ENCODE measurements at regions not wholly inside any gene's neighbourhood (a gene's known extent, or its start where the extent isn't known, plus 50 kb on each side); places are given as distances from the start of the nearest gene placed in this dataset.

DNA sequence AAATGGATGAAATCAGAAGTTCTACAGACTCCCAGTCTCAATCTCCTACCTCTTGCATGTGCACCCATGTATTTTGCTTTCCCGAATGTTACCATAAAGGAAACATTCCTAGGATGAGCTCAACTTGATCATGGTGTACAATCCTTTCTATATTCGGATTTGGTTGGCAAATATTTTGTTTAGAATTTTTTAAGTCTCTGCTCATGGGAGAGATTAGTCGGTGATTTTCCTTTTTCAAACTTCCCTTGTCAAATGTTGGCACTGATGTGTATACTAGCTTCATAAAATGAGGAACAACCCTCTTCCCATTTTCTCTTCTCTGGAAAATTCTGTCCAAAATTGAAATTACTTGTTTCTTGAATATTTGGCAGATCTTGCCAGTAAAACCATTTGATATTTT is 317.6 kb upstream of the RASGRP1 start:
- Histone ChIP-seq H3K14ac (ENCODE audit: insufficient read length) (no peak overlapping the region), H3K79me1 (ENCODE audit: low read depth, low read length) (no peaks in the 10 kb centered on the region), H3K9me3 (ENCODE audit: insufficient read depth in 2 of 2, low read depth in 1 of 2, low read length in 1 of 2) (no peaks in the 10 kb centered on the region), H3K56ac (replicated peaks; ENCODE audit: insufficient read length, low read depth, low read length) (no peak overlapping the region), H3K79me2 (ENCODE audit: control insufficient read depth in 1 of 2, insufficient read depth in 2 of 2, low read length in 2 of 2) (no peaks in the 10 kb centered on the region), H3K4me3 (ENCODE audit: extremely low read depth in 1 of 4, insufficient read depth in 2 of 4, low read depth in 3 of 4, low read length in 4 of 4) (no peak overlapping the region), H3K4me1 (replicated peaks in 1 of 4; ENCODE audit: control insufficient read depth in 3 of 4, insufficient read depth in 4 of 4, low read length in 3 of 4) (no peaks in the 10 kb centered on the region), H3K36me3 (ENCODE audit: control insufficient read depth in 2 of 4, insufficient read depth in 4 of 4, low read length in 3 of 4) (no peaks in the 10 kb centered on the region), H2BK5ac (ENCODE audit: low read depth, low read length) (no peak overlapping the region), H3K27me3 (replicated peaks in 1 of 4; ENCODE audit: control insufficient read depth in 3 of 4, extremely low read depth in 1 of 4, insufficient read depth in 3 of 4, low read length in 3 of 4) (no peaks in the 10 kb centered on the region), H4K91ac (replicated peaks; ENCODE audit: insufficient read length, low read length) (no peak overlapping the region), H3K4ac (replicated peaks; ENCODE audit: insufficient read length, low read depth, low read length) (no peak overlapping the region), H3K18ac (ENCODE audit: extremely low read depth, low read length) (no peak overlapping the region), H2BK12ac (ENCODE audit: low read depth, low read length) (no peak overlapping the region), H4K20me1 (replicated peaks in 1 of 2; ENCODE audit: control insufficient read depth in 1 of 2, insufficient read depth in 2 of 2, low read length in 2 of 2) (no peaks in the 10 kb centered on the region), H2AFZ (ENCODE audit: low read length) (no peak overlapping the region), H3K27ac (ENCODE audit: low read depth, low read length) (no peak overlapping the region), H3K23me2 (ENCODE audit: low read depth, low read length) (no peaks in the 10 kb centered on the region), H3K23ac (ENCODE audit: insufficient read length) (no peak overlapping the region), H2BK20ac (ENCODE audit: low read length) (no peak overlapping the region), H2AK5ac (ENCODE audit: low read depth, low read length) (no peak overlapping the region), H4K5ac (ENCODE audit: insufficient read length, low read depth, low read length) (no peak overlapping the region), H3K4me2 (ENCODE audit: insufficient read depth in 1 of 2, low read depth in 2 of 2, low read length in 2 of 2) (no peak overlapping the region), H4K8ac (ENCODE audit: extremely low read depth, insufficient read depth, low read length) (no peak overlapping the region), H2BK120ac (replicated peaks; ENCODE audit: low read depth, low read length) (no peak overlapping the region), H2BK15ac (ENCODE audit: low read length) (no peak overlapping the region), H3K9ac (replicated peaks in 1 of 4; ENCODE audit: extremely low read depth in 1 of 4, low read depth in 3 of 4, low read length in 3 of 4) (no peak overlapping the region)
- no peak for DNase-seq (ENCODE audit: low read depth in 1 of 2, low spot score in 2 of 2)
- ChIA-PET POLR2A (ENCODE audit: partially characterized antibody) (no interaction called here), CTCF (ENCODE audit: partially characterized antibody) (no interaction called here)
- no peak for FAIRE-seq
- WGBS, 2 experiments (ENCODE audit: extremely low coverage in 1 of 2, insufficient coverage in 1 of 2, insufficient read length in 1 of 2, insufficient replicate concordance in 2 of 2, low coverage in 1 of 2, low lambda C conversion rate in 2 of 2, missing lambda C conversion rate in 1 of 2), result 92% methylated on average over 3 of the region's 3 CpGs; no CpG with 5 or more reads in 1 of the 2 experiments
- TF ChIP-seq EP300 (IDR thresholded peaks at IDR 0.05; ENCODE audit: borderline replicate concordance in 1 of 2, low read depth in 2 of 2, low read length in 2 of 2) (no peak), NRF1 (IDR thresholded peaks at IDR 0.05; ENCODE audit: low read depth, low read length) (no peak), SAP30 (IDR thresholded peaks at IDR 0.05; ENCODE audit: insufficient read depth, insufficient replicate concordance, low read length) (no peak), JUN (IDR thresholded peaks at IDR 0.05; ENCODE audit: low read depth, low read length) (no peak), POLR2AphosphoS5 (IDR thresholded peaks at IDR 0.05; ENCODE audit: low read depth, low read length) (no peak), BRCA1 (IDR thresholded peaks at IDR 0.05; ENCODE audit: low read depth, low read length) (no peak), TBP (IDR thresholded peaks at IDR 0.05; ENCODE audit: low read depth, low read length) (no peak), CREB1 (IDR thresholded peaks at IDR 0.05) (no peak), CHD2 (IDR thresholded peaks at IDR 0.05; ENCODE audit: low read length) (no peak), CTBP2 (IDR thresholded peaks at IDR 0.05; ENCODE audit: borderline replicate concordance, insufficient read depth, insufficient read length, low read length) (no peak), TAF1 (IDR thresholded peaks at IDR 0.05; ENCODE audit: low read depth, low read length) (no peak), CBX8 (IDR thresholded peaks at IDR 0.05; ENCODE audit: borderline replicate concordance, low read depth, low read length) (no peak), RFX5 (IDR thresholded peaks at IDR 0.05; ENCODE audit: borderline replicate concordance, low read depth, low read length) (no peak), TAF7 (optimal IDR thresholded peaks at IDR 0.05; ENCODE audit: borderline replicate concordance, low read depth, low read length) (no peak), SRF (IDR thresholded peaks at IDR 0.05; ENCODE audit: low read depth, low read length) (no peak)
- TF ChIP-seq, protein P1, sequence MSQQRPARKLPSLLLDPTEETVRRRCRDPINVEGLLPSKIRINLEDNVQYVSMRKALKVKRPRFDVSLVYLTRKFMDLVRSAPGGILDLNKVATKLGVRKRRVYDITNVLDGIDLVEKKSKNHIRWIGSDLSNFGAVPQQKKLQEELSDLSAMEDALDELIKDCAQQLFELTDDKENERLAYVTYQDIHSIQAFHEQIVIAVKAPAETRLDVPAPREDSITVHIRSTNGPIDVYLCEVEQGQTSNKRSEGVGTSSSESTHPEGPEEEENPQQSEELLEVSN (IDR thresholded peaks at IDR 0.05), result no peak
